ENCODE measurements at regions not wholly inside any gene's neighbourhood (a gene's known extent, or its start where the extent isn't known, plus 50 kb on each side); places are given as distances from the start of the nearest gene placed in this dataset.

- POLR2A ChIA-PET = no interaction called here
- intact Hi-C loops (cut with micrococcal nuclease) = no loop called here
- no peaks in the 10 kb centered on the region for H4K20me1 ChIP-seq (ENCODE audit: control insufficient read depth, insufficient read depth, low read length, poor library complexity, severe bottlenecking)
- ATAC-seq (ENCODE audit: low read depth) (no peak), DNase-seq (no peak)
- peaks cover 2% of the 10 kb centered on the region for H3K9me3 Mint-ChIP-seq (ENCODE audit: insufficient read depth)
- no peak overlapping the region for H3K4me3 ChIP-seq (ENCODE audit: control extremely low read depth in 1 of 5, extremely low read depth in 1 of 5, insufficient read depth in 1 of 5, low read depth in 2 of 5, low read length in 4 of 5)
- CTCF ChIA-PET = no interaction called here
- H3K4me1 Mint-ChIP-seq = no peaks in the 10 kb centered on the region
- no peak overlapping the region for H3K9ac ChIP-seq (ENCODE audit: low read length)
- H3K27ac ChIP-seq (ENCODE audit: low read length in 2 of 2) = no peak overlapping the region
- no peaks in the 10 kb centered on the region for H3K4me1 ChIP-seq (ENCODE audit: control insufficient read depth in 2 of 2, insufficient read depth in 2 of 2, low read length in 2 of 2)
- no peaks in the 10 kb centered on the region for H3K79me2 ChIP-seq (ENCODE audit: control insufficient read depth, insufficient read depth, low read length)
- H3K4me3 Mint-ChIP-seq = no peak overlapping the region
- H2AFZ ChIP-seq (ENCODE audit: insufficient read depth, low read depth, low read length, poor library complexity, severe bottlenecking) = no peak overlapping the region
- WGBS (ENCODE audit: insufficient coverage) = 80% methylated on average over 1 of the region's 3 CpGs
- no peak for TF ChIP-seq EZH2 (IDR thresholded peaks at IDR 0.05; ENCODE audit: borderline replicate concordance, insufficient read depth, low read depth, low read length, poor library complexity, severe bottlenecking)
- no peak for TF ChIP-seq CTCF (IDR thresholded peaks at IDR 0.05)
- no peaks in the 10 kb centered on the region for H3K27me3 ChIP-seq (replicated peaks in 1 of 4; ENCODE audit: control extremely low read depth in 1 of 4, control insufficient read depth in 3 of 4, insufficient read depth in 4 of 4, low read length in 3 of 4)
- no peak overlapping the region for H3K4me2 ChIP-seq (replicated peaks; ENCODE audit: low read depth, low read length, poor library complexity, severe bottlenecking)
- H3K27ac Mint-ChIP-seq = no peak overlapping the region
- H3K9me3 ChIP-seq (ENCODE audit: control extremely low read depth in 1 of 3, control insufficient read depth in 2 of 3, insufficient read depth in 1 of 3, low read length in 2 of 3) = peaks cover 0 to 14% (median 6%) of the 10 kb centered on the region in 3 donors
- H3K36me3 ChIP-seq (replicated peaks in 1 of 2; ENCODE audit: control extremely low read depth in 1 of 2, control insufficient read depth in 1 of 2, extremely low read depth in 1 of 2, insufficient read depth in 2 of 2, low read length in 1 of 2) = no peaks in the 10 kb centered on the region
- peaks cover 6% of the 10 kb centered on the region for H3K27me3 Mint-ChIP-seq
Measured at GRCh38 chr20:24357931-24358330, 111.5 kb upstream of the SYNDIG1 start.

DNA sequence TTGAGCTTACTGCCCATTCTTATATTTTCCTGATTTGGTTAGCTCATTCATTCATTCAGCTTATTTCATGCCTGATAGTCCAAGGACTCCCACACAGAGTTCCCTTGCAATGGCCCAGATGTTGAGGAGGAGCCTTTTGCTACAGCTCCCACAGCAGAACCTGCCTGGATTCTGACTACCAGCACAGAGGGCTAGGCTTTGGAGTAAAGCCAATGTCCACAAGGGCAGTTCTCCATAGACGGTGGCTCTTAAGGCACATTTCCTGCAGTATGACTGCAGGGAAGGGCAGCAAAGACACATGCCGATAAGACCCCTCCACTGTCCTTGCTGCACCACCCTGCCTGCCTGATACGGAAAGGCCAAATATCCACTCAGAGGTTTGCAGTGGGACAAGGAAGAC lies 112.3 kb upstream of the SYNDIG1 start:
- DNase-seq (no peak), ATAC-seq (ENCODE audit: low read depth) (no peak)
- no peak overlapping the region for H3K9ac ChIP-seq (ENCODE audit: low read length)
- H3K27me3 ChIP-seq (replicated peaks in 1 of 4; ENCODE audit: control extremely low read depth in 1 of 4, control insufficient read depth in 3 of 4, insufficient read depth in 4 of 4, low read length in 3 of 4) = no peaks in the 10 kb centered on the region
- H3K79me2 ChIP-seq (ENCODE audit: control insufficient read depth, insufficient read depth, low read length) = no peaks in the 10 kb centered on the region
- no peak overlapping the region for H2AFZ ChIP-seq (ENCODE audit: insufficient read depth, low read depth, low read length, poor library complexity, severe bottlenecking)
- H3K9me3 ChIP-seq (ENCODE audit: control extremely low read depth in 1 of 3, control insufficient read depth in 2 of 3, insufficient read depth in 1 of 3, low read length in 2 of 3) = peaks cover 0 to 8% (median 2%) of the 10 kb centered on the region in 3 donors
- POLR2A ChIA-PET = no interaction called here
- WGBS (ENCODE audit: insufficient coverage) = 86% methylated on average over 3 of the region's 3 CpGs
- H3K4me2 ChIP-seq (replicated peaks; ENCODE audit: low read depth, low read length, poor library complexity, severe bottlenecking) = no peak overlapping the region
- no peak overlapping the region for H3K27ac Mint-ChIP-seq
- H3K4me3 ChIP-seq (ENCODE audit: control extremely low read depth in 1 of 5, extremely low read depth in 1 of 5, insufficient read depth in 1 of 5, low read depth in 2 of 5, low read length in 4 of 5) = no peak overlapping the region
- CTCF ChIA-PET = no interaction called here
- no peaks in the 10 kb centered on the region for H3K4me1 Mint-ChIP-seq
- H3K36me3 ChIP-seq (replicated peaks in 1 of 2; ENCODE audit: control extremely low read depth in 1 of 2, control insufficient read depth in 1 of 2, extremely low read depth in 1 of 2, insufficient read depth in 2 of 2, low read length in 1 of 2) = no peaks in the 10 kb centered on the region
- no peak overlapping the region for H3K27ac ChIP-seq (ENCODE audit: low read length in 2 of 2)
- intact Hi-C loops (cut with micrococcal nuclease) = no loop called here
- TF ChIP-seq CTCF (IDR thresholded peaks at IDR 0.05) (no peak), EZH2 (IDR thresholded peaks at IDR 0.05; ENCODE audit: borderline replicate concordance, insufficient read depth, low read depth, low read length, poor library complexity, severe bottlenecking) (no peak)
- no peaks in the 10 kb centered on the region for H3K4me1 ChIP-seq (ENCODE audit: control insufficient read depth in 2 of 2, insufficient read depth in 2 of 2, low read length in 2 of 2)
- no peaks in the 10 kb centered on the region for H4K20me1 ChIP-seq (ENCODE audit: control insufficient read depth, insufficient read depth, low read length, poor library complexity, severe bottlenecking)
- H3K27me3 Mint-ChIP-seq = peaks cover 6% of the 10 kb centered on the region
- no peak overlapping the region for H3K4me3 Mint-ChIP-seq
- H3K9me3 Mint-ChIP-seq (ENCODE audit: insufficient read depth) = peaks cover 2% of the 10 kb centered on the region
